IPS-NIHi7 (cell line): ENCODE measurements at regions not wholly inside any gene's neighbourhood (a gene's known extent, or its start where the extent isn't known, plus 50 kb on each side); places are given as distances from the start of the nearest gene placed in this dataset.
"Not testable (repeated sequence)": the region's sequence is repeated elsewhere in the genome, so short reads cannot be mapped to it uniquely, and the experiment has no call there.

ENCODE experiments used
- DNase-seq: peaks from one replicate; pipeline ENCODE4 v3.0.0; 2012; ENCODE audit warnings: mixed read lengths; ENCODE audit errors: extremely low spot score

GRCh38 chrX:42443267-42443666 lies 334.7 kb downstream of the PPP1R2C start:
- DNase-seq: no peak

- DNase-seq: no peak
Measured at GRCh38 chrX:42442745-42443144, 335.2 kb downstream of the PPP1R2C start.

GRCh38 chrX:42437211-42437610 lies 340.8 kb downstream of the PPP1R2C start:
- DNase-seq: no peak

- no peak for DNase-seq
Measured at GRCh38 chrX:42434458-42435166, 343.4 kb downstream of the PPP1R2C start.

GRCh38 chrX:42432552-42432951 lies 345.4 kb downstream of the PPP1R2C start:
- no peak for DNase-seq

- DNase-seq: no peak
Measured at GRCh38 chrX:42422961-42423360, 355.0 kb downstream of the PPP1R2C start.

GRCh38 chrX:42420426-42420825 lies 357.5 kb downstream of the PPP1R2C start:
- no peak for DNase-seq

GRCh38 chrX:42415636-42416035 lies 362.3 kb downstream of the PPP1R2C start:
- no peak for DNase-seq

GRCh38 chrX:42414057-42414456 lies 363.9 kb downstream of the PPP1R2C start:
- DNase-seq: no peak

- DNase-seq: no peak
Measured at GRCh38 chrX:42399632-42400024, 378.3 kb downstream of the PPP1R2C start.

GRCh38 chrX:42398967-42399631 lies 378.9 kb downstream of the PPP1R2C start:
- DNase-seq: no peak

GRCh38 chrX:42396136-42396535 lies 381.8 kb downstream of the PPP1R2C start:
- no peak for DNase-seq

- no peak for DNase-seq
Measured at GRCh38 chrX:42392846-42393245, 385.1 kb downstream of the PPP1R2C start.

- DNase-seq: no peak
Measured at GRCh38 chrX:42386681-42387080, 391.3 kb downstream of the PPP1R2C start.

- DNase-seq: no peak
Measured at GRCh38 chrX:42385730-42386129, 392.2 kb downstream of the PPP1R2C start.

- no peak for DNase-seq
Measured at GRCh38 chrX:42384956-42385355, 393.0 kb downstream of the PPP1R2C start.

- DNase-seq: no peak
Measured at GRCh38 chrX:42378857-42379256, 399.1 kb downstream of the PPP1R2C start.

GRCh38 chrX:42375086-42375485 lies 402.9 kb downstream of the PPP1R2C start:
- DNase-seq: no peak

- no peak for DNase-seq
Measured at GRCh38 chrX:42366181-42366580, 411.8 kb downstream of the PPP1R2C start.

- no peak for DNase-seq
Measured at GRCh38 chrX:42362219-42362618, 415.7 kb downstream of the PPP1R2C start.

- not testable (repeated sequence) for DNase-seq
Measured at GRCh38 chrX:42342981-42343380, 419.6 kb upstream of the CASK start.
